Liver (tissue), 8 donors: ENCODE measurements at regions not wholly inside any gene's neighbourhood (a gene's known extent, or its start where the extent isn't known, plus 50 kb on each side); places are given as distances from the start of the nearest gene placed in this dataset.

ENCODE experiments used
- DNase-seq: peaks from one replicate; pipeline ENCODE4 v3.0.0-alpha.2; 2017; ENCODE audit warnings: low spot score
- H3K27ac ChIP-seq, 2 donors: one replicate each; pipeline ENCODE4 v1.7.0; 2013; ENCODE audit warnings: inconsistent platforms in 2 of 2, low read length in 2 of 2, control low read depth in 1 of 2, low read depth in 1 of 2, mild to moderate bottlenecking in 1 of 2
- H3K27me3 ChIP-seq, 4 donors: one replicate each; pipeline versions ENCODE4 v1.6.1 to v1.7.0; 2013; ENCODE audit warnings: low read length in 3 of 4, inconsistent platforms in 1 of 4, mild to moderate bottlenecking in 1 of 4, moderate library complexity in 1 of 4; ENCODE audit not compliant: control insufficient read depth in 4 of 4, insufficient read depth in 4 of 4
- H3K36me3 ChIP-seq, 4 donors: one replicate each; pipeline versions ENCODE4 v1.6.1 to v1.7.0; 2013; ENCODE audit warnings: low read length in 3 of 4, mild to moderate bottlenecking in 3 of 4, low read depth in 1 of 4, moderate library complexity in 1 of 4; ENCODE audit not compliant: control insufficient read depth in 4 of 4, insufficient read depth in 3 of 4
- H3K4me1 ChIP-seq, 4 donors: one replicate each; pipeline versions ENCODE4 v1.6.1 to v1.7.0; 2013; ENCODE audit warnings: low read length in 3 of 4, mild to moderate bottlenecking in 3 of 4, moderate library complexity in 1 of 4; ENCODE audit not compliant: control insufficient read depth in 4 of 4, insufficient read depth in 4 of 4
- H3K4me3 ChIP-seq, 3 donors: one replicate each; pipeline versions ENCODE4 v1.6.1 to v1.7.0; 2013; ENCODE audit warnings: low read length in 3 of 3, control low read depth in 1 of 3, low read depth in 1 of 3, mild to moderate bottlenecking in 1 of 3
- H3K9ac ChIP-seq, 2 donors: one replicate each; pipeline ENCODE4 v1.7.0; 2013; ENCODE audit warnings: low read length in 2 of 2, mild to moderate bottlenecking in 2 of 2, moderate library complexity in 2 of 2, control low read depth in 1 of 2, low read depth in 1 of 2
- H3K9me3 ChIP-seq, 4 donors: one replicate each; pipeline versions ENCODE4 v1.6.1 to v1.7.0; 2013; ENCODE audit warnings: low read length in 3 of 4; ENCODE audit not compliant: control insufficient read depth in 4 of 4
- EGR1 ChIP-seq, 2 donors: IDR thresholded peaks; 2 replicates each; pipeline ENCODE4 v1.6.1; 2016 to 2018; ENCODE audit warnings: antibody characterized with exemption in 2 of 2, low read depth in 2 of 2
- FOXA1 ChIP-seq: IDR thresholded peaks from 2 replicates; pipeline ENCODE4 v1.6.1; 2016; ENCODE audit warnings: antibody characterized with exemption
- FOXA2 ChIP-seq: IDR thresholded peaks from 2 replicates; pipeline ENCODE4 v1.6.1; 2016; ENCODE audit warnings: antibody characterized with exemption
- GABPA ChIP-seq, 2 donors: IDR thresholded peaks in 1 of 2; conservative IDR thresholded peaks in 1 of 2; 2 replicates each; pipeline ENCODE4 v1.6.1; 2016; ENCODE audit warnings: antibody characterized with exemption in 2 of 2, mild to moderate bottlenecking in 1 of 2, moderate library complexity in 1 of 2
- HNF4A ChIP-seq, 2 donors: conservative IDR thresholded peaks; 2 replicates each; pipeline ENCODE4 v1.6.1; 2016; ENCODE audit warnings: antibody characterized with exemption in 2 of 2, mild to moderate bottlenecking in 2 of 2
- HNF4G ChIP-seq: IDR thresholded peaks from 2 replicates; pipeline ENCODE4 v1.6.1; 2016; ENCODE audit warnings: antibody characterized with exemption
- JUND ChIP-seq, 2 donors: IDR thresholded peaks; 2 replicates each; pipeline ENCODE4 v1.6.1; 2016; ENCODE audit warnings: antibody characterized with exemption in 2 of 2
- NR2F2 ChIP-seq: IDR thresholded peaks from 2 replicates; pipeline ENCODE4 v1.6.1; 2016; ENCODE audit warnings: antibody characterized with exemption
- RAD21 ChIP-seq, 2 donors: IDR thresholded peaks; 2 replicates each; pipeline ENCODE4 v1.6.1; 2016; ENCODE audit warnings: antibody characterized with exemption in 2 of 2, mild to moderate bottlenecking in 2 of 2
- RXRA ChIP-seq, 2 donors: IDR thresholded peaks; 2 replicates each; pipeline ENCODE4 v1.6.1; 2017 to 2018; ENCODE audit warnings: antibody characterized with exemption in 2 of 2, mild to moderate bottlenecking in 1 of 2
- SP1 ChIP-seq: IDR thresholded peaks from 2 replicates; pipeline ENCODE4 v1.6.1; 2018; ENCODE audit warnings: antibody characterized with exemption, mild to moderate bottlenecking
- TAF1 ChIP-seq: conservative IDR thresholded peaks from 2 replicates; pipeline ENCODE4 v1.6.1; 2016; ENCODE audit warnings: antibody characterized with exemption, mild to moderate bottlenecking
- YY1 ChIP-seq: IDR thresholded peaks from 2 replicates; pipeline ENCODE4 v1.6.1; 2016; ENCODE audit warnings: antibody characterized with exemption, mild to moderate bottlenecking
- WGBS: extraction: QIAGEN DNeasy Blood & Tissue Kit; methylation state at CpG from one replicate; pipeline ENCODE4 v1.1.7; 2013; 5-methylcytosine and 5-hydroxymethylcytosine counted together
- TF ChIP-seq, protein P1 (sequence below): fragments of 150-350 bp; IDR thresholded peaks from 2 replicates; pipeline ENCODE4 v1.5.1; 2017; ENCODE audit warnings: improper control_type of control experiment, low read depth, low read length; ENCODE audit not compliant: missing input control
- TF ChIP-seq, protein P2 (sequence below): IDR thresholded peaks from 2 replicates; pipeline ENCODE4 v1.6.1; 2016; ENCODE audit warnings: antibody characterized with exemption
- TF ChIP-seq, protein P3 (sequence below): IDR thresholded peaks from 2 replicates; pipeline ENCODE4 v1.6.1; 2016; ENCODE audit warnings: antibody characterized with exemption
- TF ChIP-seq, protein P4 (sequence below): IDR thresholded peaks from 2 replicates; pipeline ENCODE4 v1.6.1; 2016; ENCODE audit warnings: antibody characterized with exemption
- TF ChIP-seq, protein P5 (sequence below): IDR thresholded peaks from 2 replicates; pipeline ENCODE4 v1.6.1; 2016; ENCODE audit warnings: antibody characterized with exemption, mild to moderate bottlenecking
- donor health status: healthy.
- donor health status: healthy.
- donor health status: healthy.
- donor health status: healthy.
- donor health status: healthy.

DNA sequence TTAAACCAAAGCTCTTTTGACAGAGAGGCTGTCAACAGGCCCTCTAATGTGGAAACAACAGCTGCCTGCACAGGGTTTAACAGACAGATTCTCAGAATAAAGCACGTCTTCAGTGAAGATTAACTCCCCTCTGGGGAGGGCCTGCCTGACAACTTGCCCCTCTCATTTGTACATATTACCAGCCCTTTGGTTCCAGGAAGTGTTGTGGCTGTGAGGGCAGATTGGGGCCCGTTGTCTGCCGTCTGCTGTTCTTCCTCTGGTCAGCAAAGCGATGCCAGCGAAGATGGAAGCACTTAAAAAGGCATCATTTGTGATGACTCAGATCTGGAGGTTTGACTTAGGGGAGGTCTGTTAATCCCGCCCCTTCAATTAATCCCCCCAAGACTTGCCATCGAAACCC lies 177.0 kb upstream of the IRX6 start:
- Histone ChIP-seq H3K4me3 (no peak overlapping the region), H3K9me3 (peaks cover 0 to 2% (median 0%) of the 10 kb centered on the region in 4 donors), H3K9ac (no peak overlapping the region), H3K27me3 (no peaks in the 10 kb centered on the region), H3K27ac (no peak overlapping the region), H3K4me1 (no peaks in the 10 kb centered on the region), H3K36me3 (no peaks in the 10 kb centered on the region)
- 74% methylated on average over 7 of the region's 7 CpGs for WGBS
- TF ChIP-seq, protein P1, sequence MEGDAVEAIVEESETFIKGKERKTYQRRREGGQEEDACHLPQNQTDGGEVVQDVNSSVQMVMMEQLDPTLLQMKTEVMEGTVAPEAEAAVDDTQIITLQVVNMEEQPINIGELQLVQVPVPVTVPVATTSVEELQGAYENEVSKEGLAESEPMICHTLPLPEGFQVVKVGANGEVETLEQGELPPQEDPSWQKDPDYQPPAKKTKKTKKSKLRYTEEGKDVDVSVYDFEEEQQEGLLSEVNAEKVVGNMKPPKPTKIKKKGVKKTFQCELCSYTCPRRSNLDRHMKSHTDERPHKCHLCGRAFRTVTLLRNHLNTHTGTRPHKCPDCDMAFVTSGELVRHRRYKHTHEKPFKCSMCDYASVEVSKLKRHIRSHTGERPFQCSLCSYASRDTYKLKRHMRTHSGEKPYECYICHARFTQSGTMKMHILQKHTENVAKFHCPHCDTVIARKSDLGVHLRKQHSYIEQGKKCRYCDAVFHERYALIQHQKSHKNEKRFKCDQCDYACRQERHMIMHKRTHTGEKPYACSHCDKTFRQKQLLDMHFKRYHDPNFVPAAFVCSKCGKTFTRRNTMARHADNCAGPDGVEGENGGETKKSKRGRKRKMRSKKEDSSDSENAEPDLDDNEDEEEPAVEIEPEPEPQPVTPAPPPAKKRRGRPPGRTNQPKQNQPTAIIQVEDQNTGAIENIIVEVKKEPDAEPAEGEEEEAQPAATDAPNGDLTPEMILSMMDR, result no peak
- no peak for TF ChIP-seq EGR1 (IDR thresholded peaks at IDR 0.05; ENCODE audit: low read depth in 2 of 2)
- no peak for TF ChIP-seq HNF4G
- TF ChIP-seq, protein P2, sequence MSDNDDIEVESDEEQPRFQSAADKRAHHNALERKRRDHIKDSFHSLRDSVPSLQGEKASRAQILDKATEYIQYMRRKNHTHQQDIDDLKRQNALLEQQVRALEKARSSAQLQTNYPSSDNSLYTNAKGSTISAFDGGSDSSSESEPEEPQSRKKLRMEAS, result no peak
- TF ChIP-seq YY1, result no peak
- TF ChIP-seq TAF1, result no peak
- no peak for TF ChIP-seq HNF4A (conservative IDR thresholded peaks at IDR 0.05)
- TF ChIP-seq SP1, result no peak
- TF ChIP-seq NR2F2, result no peak
- TF ChIP-seq RXRA (IDR thresholded peaks at IDR 0.05), result no peak
- TF ChIP-seq JUND (IDR thresholded peaks at IDR 0.05), result no peak
- no peak for TF ChIP-seq FOXA1
- TF ChIP-seq, protein P3, sequence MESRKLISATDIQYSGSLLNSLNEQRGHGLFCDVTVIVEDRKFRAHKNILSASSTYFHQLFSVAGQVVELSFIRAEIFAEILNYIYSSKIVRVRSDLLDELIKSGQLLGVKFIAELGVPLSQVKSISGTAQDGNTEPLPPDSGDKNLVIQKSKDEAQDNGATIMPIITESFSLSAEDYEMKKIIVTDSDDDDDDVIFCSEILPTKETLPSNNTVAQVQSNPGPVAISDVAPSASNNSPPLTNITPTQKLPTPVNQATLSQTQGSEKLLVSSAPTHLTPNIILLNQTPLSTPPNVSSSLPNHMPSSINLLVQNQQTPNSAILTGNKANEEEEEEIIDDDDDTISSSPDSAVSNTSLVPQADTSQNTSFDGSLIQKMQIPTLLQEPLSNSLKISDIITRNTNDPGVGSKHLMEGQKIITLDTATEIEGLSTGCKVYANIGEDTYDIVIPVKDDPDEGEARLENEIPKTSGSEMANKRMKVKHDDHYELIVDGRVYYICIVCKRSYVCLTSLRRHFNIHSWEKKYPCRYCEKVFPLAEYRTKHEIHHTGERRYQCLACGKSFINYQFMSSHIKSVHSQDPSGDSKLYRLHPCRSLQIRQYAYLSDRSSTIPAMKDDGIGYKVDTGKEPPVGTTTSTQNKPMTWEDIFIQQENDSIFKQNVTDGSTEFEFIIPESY, result no peak
- TF ChIP-seq, protein P4, sequence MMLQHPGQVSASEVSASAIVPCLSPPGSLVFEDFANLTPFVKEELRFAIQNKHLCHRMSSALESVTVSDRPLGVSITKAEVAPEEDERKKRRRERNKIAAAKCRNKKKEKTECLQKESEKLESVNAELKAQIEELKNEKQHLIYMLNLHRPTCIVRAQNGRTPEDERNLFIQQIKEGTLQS, result no peak
- no peak for TF ChIP-seq GABPA (IDR thresholded peaks at IDR 0.05 in 1 of 2, conservative IDR thresholded peaks at IDR 0.05 in 1 of 2)
- no peak for TF ChIP-seq RAD21 (IDR thresholded peaks at IDR 0.05)
- TF ChIP-seq, protein P5, sequence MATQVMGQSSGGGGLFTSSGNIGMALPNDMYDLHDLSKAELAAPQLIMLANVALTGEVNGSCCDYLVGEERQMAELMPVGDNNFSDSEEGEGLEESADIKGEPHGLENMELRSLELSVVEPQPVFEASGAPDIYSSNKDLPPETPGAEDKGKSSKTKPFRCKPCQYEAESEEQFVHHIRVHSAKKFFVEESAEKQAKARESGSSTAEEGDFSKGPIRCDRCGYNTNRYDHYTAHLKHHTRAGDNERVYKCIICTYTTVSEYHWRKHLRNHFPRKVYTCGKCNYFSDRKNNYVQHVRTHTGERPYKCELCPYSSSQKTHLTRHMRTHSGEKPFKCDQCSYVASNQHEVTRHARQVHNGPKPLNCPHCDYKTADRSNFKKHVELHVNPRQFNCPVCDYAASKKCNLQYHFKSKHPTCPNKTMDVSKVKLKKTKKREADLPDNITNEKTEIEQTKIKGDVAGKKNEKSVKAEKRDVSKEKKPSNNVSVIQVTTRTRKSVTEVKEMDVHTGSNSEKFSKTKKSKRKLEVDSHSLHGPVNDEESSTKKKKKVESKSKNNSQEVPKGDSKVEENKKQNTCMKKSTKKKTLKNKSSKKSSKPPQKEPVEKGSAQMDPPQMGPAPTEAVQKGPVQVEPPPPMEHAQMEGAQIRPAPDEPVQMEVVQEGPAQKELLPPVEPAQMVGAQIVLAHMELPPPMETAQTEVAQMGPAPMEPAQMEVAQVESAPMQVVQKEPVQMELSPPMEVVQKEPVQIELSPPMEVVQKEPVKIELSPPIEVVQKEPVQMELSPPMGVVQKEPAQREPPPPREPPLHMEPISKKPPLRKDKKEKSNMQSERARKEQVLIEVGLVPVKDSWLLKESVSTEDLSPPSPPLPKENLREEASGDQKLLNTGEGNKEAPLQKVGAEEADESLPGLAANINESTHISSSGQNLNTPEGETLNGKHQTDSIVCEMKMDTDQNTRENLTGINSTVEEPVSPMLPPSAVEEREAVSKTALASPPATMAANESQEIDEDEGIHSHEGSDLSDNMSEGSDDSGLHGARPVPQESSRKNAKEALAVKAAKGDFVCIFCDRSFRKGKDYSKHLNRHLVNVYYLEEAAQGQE, result no peak
- no peak for DNase-seq

DNA sequence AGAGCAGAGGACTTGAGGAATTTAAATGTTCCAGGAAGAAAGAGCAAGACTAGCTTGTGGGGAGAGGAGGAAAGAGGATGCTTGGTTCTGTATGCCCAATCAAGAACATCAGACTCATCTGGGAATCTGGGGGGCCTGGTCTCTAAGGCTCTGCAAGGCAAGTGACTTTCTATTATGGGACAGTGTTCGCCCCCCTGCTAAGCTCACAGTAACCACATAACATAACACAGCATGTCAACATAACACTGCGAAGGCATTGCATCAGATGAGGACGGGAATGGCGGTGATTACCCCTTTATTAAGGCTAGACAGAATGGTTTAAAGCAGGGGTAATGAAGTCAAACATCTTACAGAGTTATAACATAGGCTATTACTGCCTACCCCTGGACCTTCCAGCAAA lies 176.6 kb upstream of the IRX6 start:
- WGBS, result 93% methylated on average over 4 of the region's 4 CpGs
- H3K27ac ChIP-seq, result no peak overlapping the region
- no peak for DNase-seq
- TF ChIP-seq RXRA (IDR thresholded peaks at IDR 0.05) (no peak), YY1 (no peak), FOXA2 (no peak), FOXA1 (no peak)
- TF ChIP-seq, protein P3, result no peak
- no peaks in the 10 kb centered on the region for H3K4me1 ChIP-seq
- H3K9ac ChIP-seq, result no peak overlapping the region
- peaks cover 0 to 2% (median 0%) of the 10 kb centered on the region in 4 donors for H3K9me3 ChIP-seq
- H3K27me3 ChIP-seq, result peaks cover 0 to under 1% (median 0%) of the 10 kb centered on the region in 4 donors
- no peak overlapping the region for H3K4me3 ChIP-seq
- H3K36me3 ChIP-seq, result no peaks in the 10 kb centered on the region
